Esophagus (tissue), 2 donors: ENCODE measurements at regions not wholly inside any gene's neighbourhood (a gene's known extent, or its start where the extent isn't known, plus 50 kb on each side); places are given as distances from the start of the nearest gene placed in this dataset.

ENCODE experiments used
- H3K27ac ChIP-seq, 2 donors: one replicate each; pipeline ENCODE4 v1.5.1; 2013; ENCODE audit warnings: low read depth in 2 of 2, mild to moderate bottlenecking in 2 of 2, inconsistent platforms in 1 of 2, low read length in 1 of 2, moderate library complexity in 1 of 2
- H3K27me3 ChIP-seq, 2 donors: one replicate each; pipeline ENCODE4 v1.6.1; 2013; ENCODE audit warnings: low read length in 2 of 2, control low read depth in 1 of 2, mild to moderate bottlenecking in 1 of 2; ENCODE audit not compliant: insufficient read depth in 2 of 2, control insufficient read depth in 1 of 2
- H3K36me3 ChIP-seq, 2 donors: one replicate each; pipeline ENCODE4 v1.6.1; 2013; ENCODE audit warnings: low read length in 1 of 2; ENCODE audit not compliant: control insufficient read depth in 2 of 2, insufficient read depth in 2 of 2
- H3K4me1 ChIP-seq, 2 donors: one replicate each; pipeline ENCODE4 v1.6.1; 2013; ENCODE audit warnings: low read length in 1 of 2; ENCODE audit not compliant: control insufficient read depth in 2 of 2, insufficient read depth in 2 of 2
- H3K4me3 ChIP-seq, 2 donors: one replicate each; pipeline ENCODE4 v1.5.1; 2013; ENCODE audit warnings: low read length in 2 of 2, mild to moderate bottlenecking in 2 of 2, low read depth in 1 of 2, moderate library complexity in 1 of 2
- H3K9me3 ChIP-seq, 2 donors: one replicate each; pipeline ENCODE4 v1.6.1; 2013; ENCODE audit warnings: mild to moderate bottlenecking in 2 of 2, low read depth in 1 of 2, low read length in 1 of 2, moderate library complexity in 1 of 2; ENCODE audit not compliant: control insufficient read depth in 2 of 2, insufficient read depth in 1 of 2
- WGBS, 2 donors: extraction: QIAGEN DNeasy Blood & Tissue Kit; methylation state at CpG; one replicate each; pipeline ENCODE4 v1.1.7; 2013; 5-methylcytosine and 5-hydroxymethylcytosine counted together
- donor health status: healthy with polysubstance abuse.
- donor health status: Bipolar disorder and iron deficiency.

- no peak overlapping the region for H3K27ac ChIP-seq
- no peaks in the 10 kb centered on the region for H3K9me3 ChIP-seq
- H3K4me3 ChIP-seq: no peak overlapping the region
- no peaks in the 10 kb centered on the region for H3K4me1 ChIP-seq
- no peaks in the 10 kb centered on the region for H3K36me3 ChIP-seq
- H3K27me3 ChIP-seq: no peaks in the 10 kb centered on the region
- 61 to 63% methylated on average over 2 of the region's 2 CpGs for WGBS, 2 donors
These were observed 291.1 kb downstream of the ADGRG6 start for GRCh38 chr6:142592876-142593275.

- 45 to 46% methylated on average over 5 of the region's 5 CpGs for WGBS, 2 donors
- no peaks in the 10 kb centered on the region for H3K36me3 ChIP-seq
- H3K9me3 ChIP-seq: no peaks in the 10 kb centered on the region
- no peaks in the 10 kb centered on the region for H3K4me1 ChIP-seq
- no peaks in the 10 kb centered on the region for H3K27me3 ChIP-seq
- H3K27ac ChIP-seq: no peak overlapping the region
- H3K4me3 ChIP-seq: no peak overlapping the region
These were observed 296.0 kb downstream of the ADGRG6 start for GRCh38 chr6:142597836-142598235.

DNA sequence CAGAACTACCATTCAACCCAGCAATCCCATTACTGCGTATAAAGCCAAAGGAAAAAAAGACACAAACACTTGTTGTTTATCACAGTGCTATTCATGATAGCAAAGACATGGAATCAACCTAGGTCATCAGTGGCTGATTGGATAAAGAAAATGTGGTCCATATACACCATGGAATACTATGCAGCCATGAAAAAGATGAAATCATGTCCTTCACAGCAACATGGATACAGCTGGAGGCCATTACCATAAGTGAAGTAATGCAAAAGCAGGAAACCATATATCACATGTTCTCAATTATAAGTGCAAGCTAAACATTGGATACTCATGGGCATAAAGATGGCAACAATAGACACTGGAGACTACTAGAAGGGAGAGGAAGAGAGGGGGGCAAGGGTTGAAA is 299.6 kb downstream of the ADGRG6 start:
- Histone ChIP-seq H3K27me3 (no peaks in the 10 kb centered on the region), H3K9me3 (no peaks in the 10 kb centered on the region), H3K36me3 (no peaks in the 10 kb centered on the region), H3K4me3 (no peak overlapping the region), H3K27ac (no peak overlapping the region), H3K4me1 (no peaks in the 10 kb centered on the region)
- 98 to 100% methylated on average over 1 of the region's 1 CpG for WGBS, 2 donors

- Histone ChIP-seq H3K36me3 (no peaks in the 10 kb centered on the region), H3K4me1 (no peaks in the 10 kb centered on the region), H3K27me3 (no peaks in the 10 kb centered on the region), H3K9me3 (no peaks in the 10 kb centered on the region), H3K4me3 (no peak overlapping the region), H3K27ac (no peak overlapping the region)
- 77 to 89% methylated on average over 3 of the region's 3 CpGs for WGBS, 2 donors
These were observed 301.2 kb downstream of the ADGRG6 start for GRCh38 chr6:142602972-142603371.

DNA sequence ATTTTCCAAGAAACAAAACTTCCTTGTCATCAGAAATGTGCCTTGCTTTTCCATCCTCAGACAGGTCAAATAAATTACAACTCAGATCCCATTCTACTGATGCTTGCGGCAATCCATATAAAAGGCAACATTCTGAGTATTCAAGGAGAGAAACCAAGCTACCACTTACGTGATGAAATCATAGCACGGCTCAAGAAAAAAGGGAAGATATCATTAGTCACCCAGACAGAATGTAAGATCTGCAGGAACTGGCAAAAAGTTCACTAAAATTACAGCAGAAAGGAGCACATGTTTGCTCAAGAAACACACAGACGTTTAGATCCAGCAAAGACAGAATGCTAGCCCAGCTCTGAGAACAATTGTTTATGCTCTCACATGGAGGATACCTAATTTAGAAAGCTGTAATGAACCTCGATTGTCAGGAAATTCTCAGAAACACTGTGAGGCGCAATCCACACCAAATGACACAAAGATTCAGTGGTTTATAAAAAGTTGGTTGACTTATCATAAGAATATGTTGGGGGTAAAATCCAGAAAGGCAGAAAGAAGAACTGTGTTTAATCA is 304.2 kb downstream of the ADGRG6 start:
- no peak overlapping the region for H3K4me3 ChIP-seq
- no peaks in the 10 kb centered on the region for H3K27me3 ChIP-seq
- WGBS, 2 donors: 27 to 34% methylated on average over 6 of the region's 6 CpGs
- no peak overlapping the region for H3K27ac ChIP-seq
- H3K4me1 ChIP-seq: no peaks in the 10 kb centered on the region
- H3K36me3 ChIP-seq: no peaks in the 10 kb centered on the region
- H3K9me3 ChIP-seq: no peaks in the 10 kb centered on the region

DNA sequence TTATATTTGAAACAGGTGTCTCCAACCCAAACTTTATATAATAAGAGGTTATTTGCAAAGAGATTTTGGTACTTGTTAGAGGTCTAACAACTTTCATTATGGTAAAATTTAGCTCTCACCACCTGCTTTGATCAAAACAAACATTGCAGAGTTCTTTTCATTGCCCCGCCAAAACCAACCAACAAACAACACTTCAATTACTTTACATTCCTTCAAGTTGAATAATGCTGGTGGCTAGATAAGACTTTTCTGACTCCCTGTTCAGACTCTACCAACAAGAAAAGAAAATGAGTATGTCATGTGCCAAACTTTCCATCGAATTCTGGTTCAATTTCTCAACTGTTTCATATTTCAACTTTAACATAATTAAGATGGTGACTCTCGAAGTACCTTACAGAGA is 311.1 kb downstream of the ADGRG6 start:
- no peaks in the 10 kb centered on the region for H3K27me3 ChIP-seq
- H3K4me1 ChIP-seq: no peaks in the 10 kb centered on the region
- no peak overlapping the region for H3K27ac ChIP-seq
- no peak overlapping the region for H3K4me3 ChIP-seq
- H3K36me3 ChIP-seq: no peaks in the 10 kb centered on the region
- H3K9me3 ChIP-seq: peaks cover 0 to 2% of the 10 kb centered on the region in 2 donors
- 63 to 67% methylated on average over 3 of the region's 3 CpGs for WGBS, 2 donors

- Histone ChIP-seq H3K36me3 (no peaks in the 10 kb centered on the region), H3K9me3 (peaks cover 0 to 2% of the 10 kb centered on the region in 2 donors), H3K4me1 (no peaks in the 10 kb centered on the region), H3K27ac (no peak overlapping the region), H3K27me3 (no peaks in the 10 kb centered on the region), H3K4me3 (no peak overlapping the region)
- 95 to 100% methylated on average over 2 of the region's 2 CpGs for WGBS, 2 donors
These were observed 312.2 kb downstream of the ADGRG6 start for GRCh38 chr6:142613981-142614380.

DNA sequence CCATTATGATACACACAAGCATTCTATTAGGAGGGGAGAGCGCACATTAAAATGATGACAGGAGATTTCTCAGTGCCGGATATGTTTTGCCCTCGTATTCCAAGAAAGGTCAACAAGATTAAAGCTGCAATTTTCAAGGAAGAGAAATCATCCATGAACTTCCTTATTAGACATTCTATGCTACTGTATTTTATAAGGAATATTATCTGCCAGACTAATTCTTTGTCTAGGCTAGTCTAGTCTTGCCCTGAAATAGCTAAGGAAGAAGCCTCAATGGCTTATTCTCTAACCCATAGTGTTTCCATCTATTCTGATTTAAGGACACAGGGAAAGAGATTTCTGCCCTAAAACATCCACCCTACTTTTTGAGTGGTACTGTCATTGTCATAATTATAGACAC is 315.4 kb downstream of the ADGRG6 start:
- H3K4me1 ChIP-seq: no peaks in the 10 kb centered on the region
- no peak overlapping the region for H3K4me3 ChIP-seq
- H3K36me3 ChIP-seq: no peaks in the 10 kb centered on the region
- H3K27me3 ChIP-seq: no peaks in the 10 kb centered on the region
- WGBS, 2 donors: 46 to 57% methylated on average over 3 of the region's 3 CpGs
- no peak overlapping the region for H3K27ac ChIP-seq
- H3K9me3 ChIP-seq: peaks cover 0 to under 1% of the 10 kb centered on the region in 2 donors

- no peaks in the 10 kb centered on the region for H3K27me3 ChIP-seq
- H3K36me3 ChIP-seq: no peaks in the 10 kb centered on the region
- H3K4me1 ChIP-seq: no peaks in the 10 kb centered on the region
- no peaks in the 10 kb centered on the region for H3K9me3 ChIP-seq
- H3K27ac ChIP-seq: no peak overlapping the region
- no peak overlapping the region for H3K4me3 ChIP-seq
- 82 to 90% methylated on average over 2 of the region's 2 CpGs for WGBS, 2 donors
These were observed 320.0 kb downstream of the ADGRG6 start for GRCh38 chr6:142621822-142622221.

DNA sequence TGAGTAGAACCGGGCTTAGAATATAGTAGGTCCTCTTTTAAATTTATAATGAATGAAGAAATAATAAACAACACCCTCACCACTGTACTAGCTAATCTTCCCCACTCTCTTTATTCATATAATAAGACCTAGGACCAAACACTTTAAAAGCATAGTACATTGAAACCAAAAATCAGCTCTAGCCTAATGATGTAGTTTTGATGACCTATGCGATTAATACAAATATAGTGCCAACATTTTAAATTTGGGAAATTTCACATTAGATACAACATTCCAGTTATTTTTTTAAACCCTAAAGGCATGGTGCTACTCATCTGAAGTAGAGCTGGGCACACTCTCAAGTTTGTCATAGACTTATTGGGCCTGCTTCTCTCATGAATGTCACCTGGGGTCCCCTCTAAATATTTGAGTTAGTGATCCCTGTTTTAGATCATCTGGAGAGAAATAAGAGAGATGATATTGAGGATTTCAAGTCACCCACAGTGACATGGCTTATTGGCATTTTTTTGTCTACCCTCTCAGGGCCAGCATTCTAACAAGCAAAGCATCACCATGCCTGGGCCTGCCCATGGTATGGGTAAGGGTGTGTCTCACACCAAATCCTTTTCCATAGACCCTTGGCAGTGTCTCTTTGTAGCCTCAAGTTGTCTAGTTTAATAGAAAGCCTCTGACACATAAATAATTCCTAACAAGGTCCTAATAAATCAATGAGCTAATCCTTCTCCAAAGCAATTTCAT is 319.8 kb downstream of the HIVEP2 start:
- Histone ChIP-seq H3K4me1 (no peaks in the 10 kb centered on the region), H3K9me3 (no peaks in the 10 kb centered on the region), H3K4me3 (no peak overlapping the region), H3K27me3 (no peaks in the 10 kb centered on the region), H3K27ac (no peak overlapping the region), H3K36me3 (no peaks in the 10 kb centered on the region)
- 75 to 77% methylated on average over 2 of the region's 2 CpGs for WGBS, 2 donors
